ENCODE measurements at regions not wholly inside any gene's neighbourhood (a gene's known extent, or its start where the extent isn't known, plus 50 kb on each side); places are given as distances from the start of the nearest gene placed in this dataset.

GRCh38 chr10:28250782-28251181 is 52.1 kb downstream of the MPP7 start:
- TF ChIP-seq CTCF (IDR thresholded peaks at IDR 0.05), result peak in 2 of 3 donors; percentile 56 to 57
- no peak for TF ChIP-seq POLR2A (IDR thresholded peaks at IDR 0.05)
- TF ChIP-seq EP300 (IDR thresholded peaks at IDR 0.05), result no peak
